HCT116 (cell line): ENCODE measurements at regions not wholly inside any gene's neighbourhood (a gene's known extent, or its start where the extent isn't known, plus 50 kb on each side); places are given as distances from the start of the nearest gene placed in this dataset.

Source experiments
- ATAC-seq: fragments of 200-7000 bp; cut with Tn5 transposase; 2 replicates; pipeline ENCODE4 v1.9.1; 2020; ENCODE audit warnings: mild to moderate bottlenecking, moderate library complexity
- BruUV-seq: library from RNA; stranded (reverse); fragments of 400-500 nt; replicated peaks from 2 replicates; lab custom pipeline; 2021; lab: Mats Ljungman, UMichigan
- CTCF ChIA-PET: fragments of 300-600 bp; sonication (Branson Sonifier 250); formaldehyde crosslinking; loops from one replicate; lab custom pipeline; 2021; ENCODE audit warnings: antibody characterized with exemption; lab: Charles Lee
- POLR2A ChIA-PET: fragments of 300-600, 350-600 bp; sonication (Branson Sonifier 250); formaldehyde crosslinking; loops from one replicate; lab custom pipeline; 2021; ENCODE audit warnings: antibody characterized with exemption; lab: Charles Lee
- RAD21 ChIA-PET, 2 experiments: fragments of 300-600 bp; sonication (Branson Sonifier 250); formaldehyde crosslinking; loops; one replicate each; lab custom pipeline; 2023; ENCODE audit warnings: low total read pairs in 2 of 2; ENCODE audit not compliant: uncharacterized antibody in 2 of 2, unreplicated experiment in 2 of 2, low non-redundant PET in 1 of 2; lab: Charles Lee
- DNase-seq: peaks from one replicate; pipeline ENCODE4 v3.0.0-alpha.2; 2010; ENCODE audit warnings: low read depth, low spot score
- H2AFZ ChIP-seq: fragments of 200-600 bp; shearing (Covaris generic), sonication (generic); 2 replicates; pipeline ENCODE4 v1.6.1; 2017; ENCODE audit warnings: low read depth, mixed run types, mixed read lengths, antibody characterized with exemption, low read length; ENCODE audit not compliant: poor library complexity, severe bottlenecking
- H3K27ac ChIP-seq: 2 replicates; pipeline ENCODE4 v1.5.1; 2012; ENCODE audit warnings: low read depth, low read length
- H3K27me3 ChIP-seq: fragments of 200-600 bp; sonication (generic); 2 replicates; pipeline ENCODE4 v1.6.1; 2016; ENCODE audit warnings: mixed run types, low read length, mixed read lengths; ENCODE audit not compliant: insufficient read depth
- H3K36me3 ChIP-seq, 2 experiments: fragments of 200-500 bp in 1 of 2; fragments of 200-600 bp in 1 of 2; sonication (Bioruptor generic) in 1 of 2; sonication (generic) in 1 of 2; 2 replicates each; pipeline versions ENCODE4 v1.5.1 to v1.6.1; 2014 to 2016; ENCODE audit warnings: low read length in 2 of 2, inconsistent platforms in 1 of 2, mixed read lengths in 1 of 2, mixed run types in 1 of 2; ENCODE audit not compliant: insufficient read depth in 2 of 2, control insufficient read depth in 1 of 2
- H3K4me1 ChIP-seq, 2 experiments: fragments of 200-600 bp in 1 of 2; sonication (generic) in 1 of 2; 2 replicates each; pipeline versions ENCODE4 v1.5.1 to v1.6.1; 2012 to 2017; ENCODE audit warnings: low read length in 2 of 2, inconsistent platforms in 1 of 2, mild to moderate bottlenecking in 1 of 2, mixed read lengths in 1 of 2, mixed run types in 1 of 2, moderate library complexity in 1 of 2; ENCODE audit not compliant: insufficient read depth in 2 of 2, control insufficient read depth in 1 of 2
- H3K4me2 ChIP-seq: fragments of 200-600 bp; sonication (generic); 2 replicates; pipeline ENCODE4 v1.6.1; 2017; ENCODE audit warnings: mixed run types, low read length, mixed read lengths
- H3K4me3 ChIP-seq, 2 experiments: fragments of 200-600 bp in 1 of 2; sonication (generic) in 1 of 2; replicated peaks in 1 of 2; 2 replicates each; pipeline ENCODE4 v1.5.1; 2011 to 2016; ENCODE audit warnings: low read length in 2 of 2, control low read depth in 1 of 2, low read depth in 1 of 2, mild to moderate bottlenecking in 1 of 2, mixed read lengths in 1 of 2, mixed run types in 1 of 2
- H3K79me2 ChIP-seq: fragments of 200-600 bp; sonication (generic); 2 replicates; pipeline ENCODE4 v1.6.1; 2017; ENCODE audit warnings: mild to moderate bottlenecking, mixed run types, low read length, moderate library complexity, mixed read lengths; ENCODE audit not compliant: insufficient read depth
- H3K9ac ChIP-seq: fragments of 200-600 bp; sonication (generic); 2 replicates; pipeline ENCODE4 v1.6.1; 2016; ENCODE audit warnings: low read length, mixed read lengths
- H3K9me2 ChIP-seq: fragments of 200-600 bp; sonication (generic), shearing (Covaris generic); 2 replicates; pipeline ENCODE4 v1.6.1; 2017; ENCODE audit warnings: mixed run types, mild to moderate bottlenecking, moderate library complexity; ENCODE audit not compliant: insufficient read depth
- H3K9me3 ChIP-seq, 2 experiments: fragments of 200-500 bp in 1 of 2; fragments of 200-600 bp in 1 of 2; sonication (Bioruptor generic) in 1 of 2; sonication (generic) in 1 of 2; 2 replicates each; pipeline ENCODE4 v1.6.1; 2014 to 2017; ENCODE audit warnings: low read length in 2 of 2, mixed read lengths in 2 of 2, inconsistent platforms in 1 of 2, low read depth in 1 of 2, mild to moderate bottlenecking in 1 of 2, mixed run types in 1 of 2, moderate library complexity in 1 of 2; ENCODE audit not compliant: control insufficient read depth in 1 of 2, insufficient read depth in 1 of 2
- H4K20me1 ChIP-seq: fragments of 200-600 bp; sonication (generic), shearing (Covaris generic); 2 replicates; pipeline ENCODE4 v1.6.1; 2017; ENCODE audit warnings: mixed run types, mild to moderate bottlenecking, moderate library complexity; ENCODE audit not compliant: insufficient read depth
- CBX3 ChIP-seq: IDR thresholded peaks from 2 replicates; pipeline ENCODE4 v1.6.1; 2012; ENCODE audit warnings: low read depth
- CEBPB ChIP-seq: IDR thresholded peaks from 2 replicates; pipeline ENCODE4 v1.6.1; 2012; ENCODE audit warnings: low read depth
- EGR1 ChIP-seq: IDR thresholded peaks from 2 replicates; pipeline ENCODE4 v1.6.1; 2012; ENCODE audit warnings: low read depth
- ELF1 ChIP-seq: IDR thresholded peaks from 2 replicates; pipeline ENCODE4 v1.6.1; 2012; ENCODE audit warnings: low read depth, borderline replicate concordance
- JUND ChIP-seq: IDR thresholded peaks from 2 replicates; pipeline ENCODE4 v1.6.1; 2012
- POLR2AphosphoS5 ChIP-seq: IDR thresholded peaks from 2 replicates; pipeline ENCODE4 v1.6.1; 2011; ENCODE audit warnings: mild to moderate bottlenecking, low read depth, low read length, moderate library complexity
- SIN3A ChIP-seq: IDR thresholded peaks from 2 replicates; pipeline ENCODE4 v1.6.1; 2012; ENCODE audit warnings: low read depth
- SP1 ChIP-seq: IDR thresholded peaks from 2 replicates; pipeline ENCODE4 v1.6.1; 2012; ENCODE audit warnings: low read depth
- SRF ChIP-seq: IDR thresholded peaks from 2 replicates; pipeline ENCODE4 v1.6.1; 2012; ENCODE audit warnings: low read depth
- TCF7L2 ChIP-seq: IDR thresholded peaks from 2 replicates; pipeline ENCODE4 v1.7.0; 2011; ENCODE audit warnings: borderline replicate concordance, inconsistent platforms; ENCODE audit not compliant: insufficient read depth, insufficient read length; ENCODE audit errors: extremely low read depth
- YY1 ChIP-seq: IDR thresholded peaks from 2 replicates; pipeline ENCODE4 v1.6.1; 2011; ENCODE audit warnings: low read length, low read depth, moderate library complexity, mild to moderate bottlenecking; ENCODE audit not compliant: insufficient replicate concordance; ENCODE audit errors: extremely low read depth
- ZFX ChIP-seq: fragments of 450-650 bp; IDR thresholded peaks from 2 replicates; pipeline ENCODE4 v1.6.1; 2017
- intact Hi-C: fragments of 100-400 bp; cut with micrococcal nuclease; formaldehyde crosslinking; loops from 2 replicates; pipeline ENCODE4 v1.10.0; 2022
- TF ChIP-seq, protein P1 (sequence below): IDR thresholded peaks from 2 replicates; pipeline ENCODE4 v1.6.1; 2011; ENCODE audit warnings: mild to moderate bottlenecking, low read length, moderate library complexity; ENCODE audit not compliant: insufficient replicate concordance; ENCODE audit errors: extremely low read depth

DNA sequence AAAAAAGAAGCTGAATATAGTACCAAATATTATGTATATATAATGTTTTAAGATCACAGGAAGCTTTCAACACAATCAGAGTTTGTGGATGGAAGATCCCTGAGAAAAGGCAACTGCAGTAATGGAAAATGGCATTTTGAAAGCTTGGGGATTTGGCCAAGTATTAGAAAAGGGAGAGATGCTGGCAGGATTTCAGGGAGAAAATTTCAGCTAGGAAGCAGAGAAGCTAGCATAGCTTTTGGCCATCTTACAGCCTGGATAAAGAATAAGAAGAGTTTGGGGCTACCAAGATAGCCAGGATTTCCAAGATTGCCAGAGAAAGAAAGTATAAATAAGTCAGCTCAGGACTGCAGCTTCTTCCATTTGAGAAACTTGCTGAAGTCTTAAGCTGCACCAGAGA is 440.8 kb upstream of the LUZP2 start:
- DNase-seq = no peak
- TF ChIP-seq YY1 = no peak
- no peak for TF ChIP-seq SP1
- no peak for TF ChIP-seq ZFX
- TF ChIP-seq, protein P1, sequence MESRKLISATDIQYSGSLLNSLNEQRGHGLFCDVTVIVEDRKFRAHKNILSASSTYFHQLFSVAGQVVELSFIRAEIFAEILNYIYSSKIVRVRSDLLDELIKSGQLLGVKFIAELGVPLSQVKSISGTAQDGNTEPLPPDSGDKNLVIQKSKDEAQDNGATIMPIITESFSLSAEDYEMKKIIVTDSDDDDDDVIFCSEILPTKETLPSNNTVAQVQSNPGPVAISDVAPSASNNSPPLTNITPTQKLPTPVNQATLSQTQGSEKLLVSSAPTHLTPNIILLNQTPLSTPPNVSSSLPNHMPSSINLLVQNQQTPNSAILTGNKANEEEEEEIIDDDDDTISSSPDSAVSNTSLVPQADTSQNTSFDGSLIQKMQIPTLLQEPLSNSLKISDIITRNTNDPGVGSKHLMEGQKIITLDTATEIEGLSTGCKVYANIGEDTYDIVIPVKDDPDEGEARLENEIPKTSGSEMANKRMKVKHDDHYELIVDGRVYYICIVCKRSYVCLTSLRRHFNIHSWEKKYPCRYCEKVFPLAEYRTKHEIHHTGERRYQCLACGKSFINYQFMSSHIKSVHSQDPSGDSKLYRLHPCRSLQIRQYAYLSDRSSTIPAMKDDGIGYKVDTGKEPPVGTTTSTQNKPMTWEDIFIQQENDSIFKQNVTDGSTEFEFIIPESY = no peak
- TF ChIP-seq JUND = no peak
- TF ChIP-seq ELF1 = no peak
- CTCF ChIA-PET = no interaction called here
- H3K9me3 ChIP-seq = peaks cover 0 to 17% of the 10 kb centered on the region in 2 experiments; a peak in 2 of 4 replicates
- intact Hi-C loops = no loop called here
- H3K27me3 ChIP-seq = no peaks in the 10 kb centered on the region
- no peaks in the 10 kb centered on the region for H3K9me2 ChIP-seq
- no TSS peak for BruUV-seq
- POLR2A ChIA-PET = no interaction called here
- no peak overlapping the region for H3K9ac ChIP-seq
- H3K4me1 ChIP-seq = no peaks in the 10 kb centered on the region
- H3K4me2 ChIP-seq = no peak overlapping the region
- H4K20me1 ChIP-seq = no peaks in the 10 kb centered on the region
- H3K36me3 ChIP-seq = no peaks in the 10 kb centered on the region
- no peak overlapping the region for H2AFZ ChIP-seq
- no peaks in the 10 kb centered on the region for H3K79me2 ChIP-seq
- no peak for ATAC-seq
- no peak overlapping the region for H3K4me3 ChIP-seq
- H3K27ac ChIP-seq = no peak overlapping the region
- RAD21 ChIA-PET = no interaction called here

DNA sequence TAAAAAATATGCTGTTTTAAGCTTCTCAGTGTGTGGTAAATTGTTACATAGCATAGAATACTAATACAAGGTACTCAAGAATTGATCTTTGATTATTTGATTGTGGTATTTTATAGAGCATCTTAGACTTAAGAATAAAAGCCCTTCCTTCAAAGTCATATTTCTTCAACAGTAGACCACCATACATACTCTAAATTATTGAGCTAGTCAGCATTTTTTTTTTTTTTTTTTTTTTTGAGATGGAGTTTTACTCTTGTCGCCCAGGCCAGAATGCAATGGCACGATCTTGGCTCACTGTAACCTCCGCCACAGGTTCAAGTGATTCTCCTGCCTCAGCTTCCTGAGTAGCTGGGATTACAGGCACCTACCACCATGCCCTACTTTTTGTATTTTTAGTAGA is 436.7 kb upstream of the LUZP2 start:
- DNase-seq = no peak
- Histone ChIP-seq H3K27ac (no peak overlapping the region), H3K4me2 (no peak overlapping the region), H4K20me1 (no peaks in the 10 kb centered on the region), H3K36me3 (no peaks in the 10 kb centered on the region), H3K4me3 (no peak overlapping the region), H2AFZ (no peak overlapping the region), H3K79me2 (no peaks in the 10 kb centered on the region), H3K27me3 (no peaks in the 10 kb centered on the region), H3K4me1 (no peaks in the 10 kb centered on the region), H3K9me2 (no peaks in the 10 kb centered on the region), H3K9ac (no peak overlapping the region), H3K9me3 (peaks cover 10 to 19% of the 10 kb centered on the region in 2 experiments; a peak in 2 of 4 replicates)
- TF ChIP-seq YY1 = no peak
- TF ChIP-seq CEBPB = no peak
- TF ChIP-seq SIN3A = no peak
- no peak for TF ChIP-seq SRF
- no peak for TF ChIP-seq ZFX
- TF ChIP-seq, protein P1 = no peak
- TF ChIP-seq EGR1 = no peak
- no peak for TF ChIP-seq CBX3
- TF ChIP-seq JUND = no peak
- no peak for TF ChIP-seq TCF7L2
- TF ChIP-seq ELF1 = no peak
- no peak for TF ChIP-seq POLR2AphosphoS5
- intact Hi-C loops = no loop called here
- RAD21 ChIA-PET = no interaction called here
- BruUV-seq = no TSS peak
- no peak for ATAC-seq
- CTCF ChIA-PET = no interaction called here
- POLR2A ChIA-PET = no interaction called here
